SH-SY5Y (cell line): ENCODE measurements at regions not wholly inside any gene's neighbourhood (a gene's known extent, or its start where the extent isn't known, plus 50 kb on each side); places are given as distances from the start of the nearest gene placed in this dataset.

Experiments used
- GATA2 ChIP-seq: IDR thresholded peaks from 2 replicates; pipeline ENCODE4 v1.6.1; 2011; ENCODE audit warnings: mild to moderate bottlenecking, low read depth, low read length
- GATA3 ChIP-seq: IDR thresholded peaks from 2 replicates; pipeline ENCODE4 v1.6.1; 2011; ENCODE audit warnings: low read depth, mild to moderate bottlenecking, low read length, moderate library complexity

DNA sequence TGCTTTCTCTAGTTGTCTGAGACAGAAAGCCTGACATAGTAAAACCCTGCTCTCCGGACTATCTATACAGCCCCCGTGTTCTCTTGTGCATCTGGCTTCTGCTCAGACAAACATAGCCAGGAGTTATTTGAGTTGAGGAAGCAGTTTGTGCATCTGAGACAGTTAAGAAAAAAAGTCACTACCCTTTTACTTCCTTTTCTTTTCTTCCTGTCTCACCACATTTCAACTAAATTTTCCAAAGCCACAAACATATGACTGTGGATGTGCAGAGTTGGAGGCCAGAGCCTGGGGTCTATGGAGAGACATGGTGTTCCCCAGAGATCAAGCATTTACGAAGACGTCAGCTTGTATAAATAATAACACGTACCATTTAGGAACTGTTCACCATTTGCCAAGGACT, 158.5 kb upstream of the FGGY start:
- no peak for TF ChIP-seq GATA2
- TF ChIP-seq GATA3, result no peak
